SK-N-SH treated with all-trans-retinoic acid at 6 μM for 48 hours (cell line): ENCODE measurements at regions not wholly inside any gene's neighbourhood (a gene's known extent, or its start where the extent isn't known, plus 50 kb on each side); places are given as distances from the start of the nearest gene placed in this dataset.

Experiments
- ESRRG ChIP-seq: fragments of 250-450 bp; sonication (Bioruptor Pico); IDR thresholded peaks from 2 replicates; pipeline ENCODE4 v1.6.1; 2021; ENCODE audit warnings: mild to moderate bottlenecking
- OSR1 ChIP-seq: fragments of 250-450 bp; sonication (Bioruptor Pico); IDR thresholded peaks from 2 replicates; pipeline ENCODE4 v1.8.0; 2022; ENCODE audit warnings: moderate library complexity, mild to moderate bottlenecking, inconsistent platforms
- PATZ1 ChIP-seq: fragments of 250-450 bp; sonication (Bioruptor Pico); IDR thresholded peaks from 2 replicates; pipeline ENCODE4 v1.8.0; 2020; ENCODE audit warnings: mild to moderate bottlenecking, moderate library complexity, borderline replicate concordance
- POU6F1 ChIP-seq: fragments of 250-450 bp; sonication (Bioruptor Pico); IDR thresholded peaks from 2 replicates; pipeline ENCODE4 v1.8.0; 2021; ENCODE audit warnings: low read depth, mild to moderate bottlenecking, moderate library complexity, borderline replicate concordance
- RARB ChIP-seq: fragments of 250-450 bp; sonication (Bioruptor Pico); IDR thresholded peaks from 2 replicates; pipeline ENCODE4 v1.8.0; 2021; ENCODE audit warnings: mild to moderate bottlenecking, moderate library complexity
- TCF4 ChIP-seq: fragments of 250-450 bp; sonication (Bioruptor Pico); IDR thresholded peaks from 2 replicates; pipeline ENCODE4 v1.8.0; 2021; ENCODE audit warnings: mild to moderate bottlenecking, moderate library complexity, borderline replicate concordance
- TOX ChIP-seq: fragments of 250-450 bp; sonication (Bioruptor Pico); IDR thresholded peaks from 2 replicates; pipeline ENCODE4 v1.8.0; 2021; ENCODE audit warnings: mild to moderate bottlenecking, moderate library complexity, borderline replicate concordance
- ZC3H10 ChIP-seq: fragments of 250-450 bp; sonication (Bioruptor Pico); IDR thresholded peaks from 2 replicates; pipeline ENCODE4 v1.5.1; 2021; ENCODE audit warnings: mild to moderate bottlenecking, moderate library complexity
- ZFP3 ChIP-seq: fragments of 250-450 bp; sonication (Bioruptor Pico); IDR thresholded peaks from 2 replicates; pipeline ENCODE4 v1.5.0; 2020; ENCODE audit warnings: mild to moderate bottlenecking, moderate library complexity
- ZFP30 ChIP-seq: fragments of 450-650 bp; formaldehyde crosslinking; IDR thresholded peaks from 2 replicates; pipeline ENCODE4 v1.5.0; 2022; ENCODE audit warnings: mild to moderate bottlenecking, moderate library complexity
- ZNF70 ChIP-seq: fragments of 450-650 bp; formaldehyde crosslinking; IDR thresholded peaks from 2 replicates; pipeline ENCODE4 v1.5.0; 2020; ENCODE audit warnings: mild to moderate bottlenecking, moderate library complexity
- ZNF8 ChIP-seq: fragments of 450-650 bp; formaldehyde crosslinking; IDR thresholded peaks from 2 replicates; pipeline ENCODE4 v1.5.0; 2020; ENCODE audit warnings: mild to moderate bottlenecking, moderate library complexity

GRCh38 chr10:111179514-111179913 is 102.7 kb downstream of the ADRA2A start:
- TF ChIP-seq POU6F1 (no peak), ESRRG (no peak), TCF4 (0 out of 2 replicates have a peak, but pooled peaks have one; percentile 21), OSR1 (CRISPR knock-in tag) (no peak), ZNF8 (CRISPR knock-in tag) (no peak), TOX (no peak), ZFP3 (CRISPR knock-in tag) (no peak), PATZ1 (CRISPR knock-in tag) (no peak), RARB (CRISPR knock-in tag) (no peak), ZFP30 (no peak), ZC3H10 (CRISPR knock-in tag) (no peak), ZNF70 (CRISPR knock-in tag) (no peak)
